SK-N-MC (cell line): ENCODE measurements at regions not wholly inside any gene's neighbourhood (a gene's known extent, or its start where the extent isn't known, plus 50 kb on each side); places are given as distances from the start of the nearest gene placed in this dataset.

Experiments
- DNase-seq: peaks from one replicate; pipeline ENCODE4 v3.0.0-alpha.2; 2011; ENCODE audit warnings: low read depth, low spot score
- H3K27ac ChIP-seq: fragments of 200-600 bp; sonication (generic); 2 replicates; pipeline ENCODE4 v1.5.1; 2016; ENCODE audit warnings: mixed run types
- H3K36me3 ChIP-seq: fragments of 200-600 bp; sonication (generic); 2 replicates; pipeline ENCODE4 v1.6.1; 2017; ENCODE audit warnings: antibody characterized with exemption, low read length, mixed read lengths; ENCODE audit not compliant: insufficient read depth
- H3K4me3 ChIP-seq: fragments of 200-600 bp; sonication (generic); 2 replicates; pipeline ENCODE4 v1.5.1; 2016
- H3K9ac ChIP-seq: fragments of 200-600 bp; sonication (generic); 2 replicates; pipeline ENCODE4 v1.8.0; 2017; ENCODE audit warnings: mixed run types, mixed read lengths; ENCODE audit not compliant: insufficient read length
- H3K9me3 ChIP-seq: fragments of 200-600 bp; sonication (generic); 2 replicates; pipeline ENCODE4 v1.6.1; 2017; ENCODE audit warnings: low read depth, mild to moderate bottlenecking, antibody characterized with exemption, low read length, moderate library complexity, mixed read lengths
- EZH2 ChIP-seq: fragments of 200-600 bp; sonication (generic); IDR thresholded peaks from one replicate; pipeline ENCODE4 v1.6.1; 2017; ENCODE audit warnings: antibody characterized with exemption
- FOXP2 ChIP-seq: optimal IDR thresholded peaks from 2 replicates; pipeline ENCODE3; 2011; ENCODE audit warnings: mild to moderate bottlenecking, moderate library complexity; ENCODE audit not compliant: insufficient read depth; ENCODE audit errors: extremely low read length, control extremely low read depth
- POLR2AphosphoS5 ChIP-seq: IDR thresholded peaks from 2 replicates; pipeline ENCODE4 v1.6.1; 2012; ENCODE audit warnings: mild to moderate bottlenecking, low read depth, low read length, borderline replicate concordance

- TF ChIP-seq FOXP2 (no peak), EZH2 (no peak), POLR2AphosphoS5 (no peak)
- H3K9ac ChIP-seq, result no peak overlapping the region
- no peak overlapping the region for H3K4me3 ChIP-seq
- H3K9me3 ChIP-seq, result no peaks in the 10 kb centered on the region
- no peaks in the 10 kb centered on the region for H3K36me3 ChIP-seq
- H3K27ac ChIP-seq, result no peak overlapping the region
- no peak for DNase-seq
Measured at GRCh38 chr13:111964411-111965035, 102.4 kb upstream of the SOX1 start.

- DNase-seq, result no peak
- H3K27ac ChIP-seq, result no peak overlapping the region
- no peaks in the 10 kb centered on the region for H3K36me3 ChIP-seq
- H3K9me3 ChIP-seq, result no peaks in the 10 kb centered on the region
- H3K9ac ChIP-seq, result no peak overlapping the region
- TF ChIP-seq EZH2, result no peak
- no peak for TF ChIP-seq FOXP2
- no peak for TF ChIP-seq POLR2AphosphoS5
- no peak overlapping the region for H3K4me3 ChIP-seq
Measured at GRCh38 chr13:111965466-111966214, 101.3 kb upstream of the SOX1 start.

- no peak overlapping the region for H3K4me3 ChIP-seq
- H3K27ac ChIP-seq, result no peak overlapping the region
- H3K9me3 ChIP-seq, result no peaks in the 10 kb centered on the region
- H3K36me3 ChIP-seq, result no peaks in the 10 kb centered on the region
- no peak for DNase-seq
- TF ChIP-seq POLR2AphosphoS5 (no peak), FOXP2 (no peak), EZH2 (no peak)
- no peak overlapping the region for H3K9ac ChIP-seq
Measured at GRCh38 chr13:111966933-111967332, 100.0 kb upstream of the SOX1 start.

DNA sequence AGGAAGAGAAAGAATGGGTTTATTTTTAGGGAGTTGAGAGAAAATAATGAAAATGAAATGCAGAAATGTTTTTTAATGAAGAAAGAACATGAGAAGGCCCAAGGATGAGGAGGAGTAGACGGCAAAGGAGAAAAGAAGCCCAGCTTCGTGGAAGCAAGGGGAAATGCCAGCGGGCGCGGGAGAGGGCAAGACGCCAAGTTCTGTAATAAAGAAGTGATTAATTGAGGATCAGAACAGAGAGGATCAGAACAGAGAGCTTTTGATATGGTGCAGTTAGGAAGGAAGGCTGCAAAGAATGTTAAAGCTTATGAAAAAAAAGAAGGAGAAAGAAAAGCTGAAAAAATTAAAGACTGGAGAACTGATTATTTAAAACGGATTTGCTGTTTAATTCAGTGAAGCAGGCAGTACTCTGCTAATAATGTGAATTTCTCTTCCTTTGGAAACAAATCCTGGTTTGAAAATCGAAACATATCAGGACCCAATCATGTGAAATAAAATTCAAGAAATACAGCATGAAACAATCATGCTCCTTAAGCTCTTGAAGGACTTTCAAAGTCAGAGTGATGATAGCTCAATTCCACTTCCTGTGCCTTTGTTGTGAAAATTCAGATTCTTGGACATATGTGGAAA, 99.3 kb upstream of the SOX1 start:
- H3K9ac ChIP-seq, result no peak overlapping the region
- no peak overlapping the region for H3K27ac ChIP-seq
- no peaks in the 10 kb centered on the region for H3K36me3 ChIP-seq
- DNase-seq, result no peak
- H3K9me3 ChIP-seq, result no peaks in the 10 kb centered on the region
- H3K4me3 ChIP-seq, result no peak overlapping the region
- TF ChIP-seq FOXP2 (no peak), POLR2AphosphoS5 (no peak), EZH2 (no peak)

- DNase-seq, result no peak
- H3K9me3 ChIP-seq, result no peaks in the 10 kb centered on the region
- no peak overlapping the region for H3K27ac ChIP-seq
- no peaks in the 10 kb centered on the region for H3K36me3 ChIP-seq
- H3K9ac ChIP-seq, result no peak overlapping the region
- no peak overlapping the region for H3K4me3 ChIP-seq
- TF ChIP-seq POLR2AphosphoS5 (no peak), FOXP2 (no peak), EZH2 (no peak)
Measured at GRCh38 chr13:111968336-111969010, 98.5 kb upstream of the SOX1 start.

GRCh38 chr13:111969551-111970135, 97.3 kb upstream of the SOX1 start:
- no peak overlapping the region for H3K9ac ChIP-seq
- TF ChIP-seq EZH2, result no peak
- TF ChIP-seq POLR2AphosphoS5, result no peak
- TF ChIP-seq FOXP2, result no peak
- no peak for DNase-seq
- no peak overlapping the region for H3K4me3 ChIP-seq
- H3K27ac ChIP-seq, result no peak overlapping the region
- H3K9me3 ChIP-seq, result no peaks in the 10 kb centered on the region
- H3K36me3 ChIP-seq, result no peaks in the 10 kb centered on the region

DNA sequence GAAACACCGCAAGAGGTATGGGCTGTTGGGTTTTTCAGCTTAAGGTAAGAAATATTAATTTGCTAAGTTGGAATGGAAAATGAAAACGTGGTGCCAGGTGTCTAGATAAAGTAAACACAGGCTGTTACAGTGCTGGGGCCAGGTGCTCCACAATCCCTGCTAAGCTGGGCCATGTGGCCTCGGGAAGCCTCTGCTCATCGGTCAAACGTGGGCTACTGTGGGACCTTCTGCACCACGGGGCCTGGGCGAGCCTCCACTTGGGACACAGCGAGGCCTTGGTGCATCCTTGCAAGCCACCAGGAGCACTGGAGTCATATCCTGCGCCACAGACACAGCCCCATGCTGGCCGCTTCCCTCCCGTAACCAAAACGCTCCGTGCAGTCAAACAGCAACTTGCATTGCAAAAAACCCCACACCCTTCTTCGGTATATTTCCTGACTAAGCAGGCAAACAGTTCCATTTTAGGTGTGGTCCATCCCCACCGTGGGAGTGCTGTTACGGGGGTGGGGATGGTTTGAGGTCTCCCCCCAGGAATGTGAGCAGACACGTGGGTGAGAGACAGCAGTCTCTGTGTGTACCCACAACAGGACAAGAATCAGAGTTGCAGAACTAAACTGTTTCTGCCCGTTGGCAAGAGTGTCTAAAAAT, 96.3 kb upstream of the SOX1 start:
- Histone ChIP-seq H3K27ac (no peak overlapping the region), H3K9me3 (no peaks in the 10 kb centered on the region), H3K4me3 (no peak overlapping the region), H3K36me3 (no peaks in the 10 kb centered on the region), H3K9ac (no peak overlapping the region)
- TF ChIP-seq FOXP2, result no peak
- TF ChIP-seq POLR2AphosphoS5, result no peak
- no peak for TF ChIP-seq EZH2
- DNase-seq, result no peak
